ENCODE measurements at regions not wholly inside any gene's neighbourhood (a gene's known extent, or its start where the extent isn't known, plus 50 kb on each side); places are given as distances from the start of the nearest gene placed in this dataset.

- TF ChIP-seq CTCF (IDR thresholded peaks at IDR 0.05) (no peak), POLR2A (IDR thresholded peaks at IDR 0.05) (no peak)
Observed at GRCh38 chr9:134219646-134220060, 55.3 kb upstream of the RNU6ATAC start.

Data from heart left ventricle (tissue), 13 donors.